ENCODE measurements at regions not wholly inside any gene's neighbourhood (a gene's known extent, or its start where the extent isn't known, plus 50 kb on each side); places are given as distances from the start of the nearest gene placed in this dataset.

- POLR2A ChIA-PET: no interaction called here
- no peaks in the 10 kb centered on the region for H3K36me3 ChIP-seq (ENCODE audit: control insufficient read depth, insufficient read depth, low read length)
- in situ Hi-C loops (cut with HindIII; ENCODE audit: low pct_unique_long_range_greater_than_20kb, low sequenced_read_pairs) (no loop called here), intact Hi-C loops (cut with micrococcal nuclease; ENCODE audit: unreplicated experiment) (no loop called here)
- CTCF ChIA-PET: no interaction called here
- no peaks in the 10 kb centered on the region for H3K27me3 ChIP-seq (ENCODE audit: control insufficient read depth, insufficient read depth, low read length)
- no peaks in the 10 kb centered on the region for H3K9me3 ChIP-seq (ENCODE audit: control insufficient read depth, insufficient read depth, low read depth, low read length)
- no peak for DNase-seq (ENCODE audit: low read depth, low spot score)
- BruUV-seq (replicated peaks): no TSS peak
- no peaks in the 10 kb centered on the region for H3K4me1 ChIP-seq (ENCODE audit: control insufficient read depth, insufficient read depth, low read length)
- H3K27ac ChIP-seq (ENCODE audit: low read length): no peak overlapping the region
- H3K4me3 ChIP-seq (ENCODE audit: low read depth in 2 of 2, low read length in 2 of 2): no peak overlapping the region
- ATAC-seq: no peak
- TF ChIP-seq TCF7L2 (IDR thresholded peaks at IDR 0.05; ENCODE audit: low read depth, low read length): no peak
Observed at GRCh38 chr4:41420541-41420940, 117.4 kb upstream of the LIMCH1 start.

GRCh38 chr4:41423117-41423516, 114.8 kb upstream of the LIMCH1 start:
- Histone ChIP-seq H3K27ac (ENCODE audit: low read length) (no peak overlapping the region), H3K9me3 (ENCODE audit: control insufficient read depth, insufficient read depth, low read depth, low read length) (no peaks in the 10 kb centered on the region), H3K4me1 (ENCODE audit: control insufficient read depth, insufficient read depth, low read length) (no peaks in the 10 kb centered on the region), H3K36me3 (ENCODE audit: control insufficient read depth, insufficient read depth, low read length) (no peaks in the 10 kb centered on the region), H3K4me3 (ENCODE audit: low read depth in 2 of 2, low read length in 2 of 2) (no peak overlapping the region), H3K27me3 (ENCODE audit: control insufficient read depth, insufficient read depth, low read length) (no peaks in the 10 kb centered on the region)
- CTCF ChIA-PET: no interaction called here
- POLR2A ChIA-PET: interaction anchor here (0.6 kb wide), 1 partner anchor 10 kb away, joined by 3 read pairs; no protein-coding TSS in a partner anchor
- ATAC-seq (no peak), DNase-seq (ENCODE audit: low read depth, low spot score) (no peak)
- in situ Hi-C loops (cut with HindIII; ENCODE audit: low pct_unique_long_range_greater_than_20kb, low sequenced_read_pairs) (no loop called here), intact Hi-C loops (cut with micrococcal nuclease; ENCODE audit: unreplicated experiment) (no loop called here)
- TF ChIP-seq, protein P1, sequence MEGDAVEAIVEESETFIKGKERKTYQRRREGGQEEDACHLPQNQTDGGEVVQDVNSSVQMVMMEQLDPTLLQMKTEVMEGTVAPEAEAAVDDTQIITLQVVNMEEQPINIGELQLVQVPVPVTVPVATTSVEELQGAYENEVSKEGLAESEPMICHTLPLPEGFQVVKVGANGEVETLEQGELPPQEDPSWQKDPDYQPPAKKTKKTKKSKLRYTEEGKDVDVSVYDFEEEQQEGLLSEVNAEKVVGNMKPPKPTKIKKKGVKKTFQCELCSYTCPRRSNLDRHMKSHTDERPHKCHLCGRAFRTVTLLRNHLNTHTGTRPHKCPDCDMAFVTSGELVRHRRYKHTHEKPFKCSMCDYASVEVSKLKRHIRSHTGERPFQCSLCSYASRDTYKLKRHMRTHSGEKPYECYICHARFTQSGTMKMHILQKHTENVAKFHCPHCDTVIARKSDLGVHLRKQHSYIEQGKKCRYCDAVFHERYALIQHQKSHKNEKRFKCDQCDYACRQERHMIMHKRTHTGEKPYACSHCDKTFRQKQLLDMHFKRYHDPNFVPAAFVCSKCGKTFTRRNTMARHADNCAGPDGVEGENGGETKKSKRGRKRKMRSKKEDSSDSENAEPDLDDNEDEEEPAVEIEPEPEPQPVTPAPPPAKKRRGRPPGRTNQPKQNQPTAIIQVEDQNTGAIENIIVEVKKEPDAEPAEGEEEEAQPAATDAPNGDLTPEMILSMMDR (IDR thresholded peaks at IDR 0.05): no peak
- TF ChIP-seq SIN3A (IDR thresholded peaks at IDR 0.05; ENCODE audit: borderline replicate concordance, insufficient read depth, low read depth, low read length) (no peak), TCF7L2 (IDR thresholded peaks at IDR 0.05; ENCODE audit: low read depth, low read length) (no peak), POLR2AphosphoS5 (IDR thresholded peaks at IDR 0.05; ENCODE audit: low read depth, low read length) (no peak)
- TF ChIP-seq, protein P2, sequence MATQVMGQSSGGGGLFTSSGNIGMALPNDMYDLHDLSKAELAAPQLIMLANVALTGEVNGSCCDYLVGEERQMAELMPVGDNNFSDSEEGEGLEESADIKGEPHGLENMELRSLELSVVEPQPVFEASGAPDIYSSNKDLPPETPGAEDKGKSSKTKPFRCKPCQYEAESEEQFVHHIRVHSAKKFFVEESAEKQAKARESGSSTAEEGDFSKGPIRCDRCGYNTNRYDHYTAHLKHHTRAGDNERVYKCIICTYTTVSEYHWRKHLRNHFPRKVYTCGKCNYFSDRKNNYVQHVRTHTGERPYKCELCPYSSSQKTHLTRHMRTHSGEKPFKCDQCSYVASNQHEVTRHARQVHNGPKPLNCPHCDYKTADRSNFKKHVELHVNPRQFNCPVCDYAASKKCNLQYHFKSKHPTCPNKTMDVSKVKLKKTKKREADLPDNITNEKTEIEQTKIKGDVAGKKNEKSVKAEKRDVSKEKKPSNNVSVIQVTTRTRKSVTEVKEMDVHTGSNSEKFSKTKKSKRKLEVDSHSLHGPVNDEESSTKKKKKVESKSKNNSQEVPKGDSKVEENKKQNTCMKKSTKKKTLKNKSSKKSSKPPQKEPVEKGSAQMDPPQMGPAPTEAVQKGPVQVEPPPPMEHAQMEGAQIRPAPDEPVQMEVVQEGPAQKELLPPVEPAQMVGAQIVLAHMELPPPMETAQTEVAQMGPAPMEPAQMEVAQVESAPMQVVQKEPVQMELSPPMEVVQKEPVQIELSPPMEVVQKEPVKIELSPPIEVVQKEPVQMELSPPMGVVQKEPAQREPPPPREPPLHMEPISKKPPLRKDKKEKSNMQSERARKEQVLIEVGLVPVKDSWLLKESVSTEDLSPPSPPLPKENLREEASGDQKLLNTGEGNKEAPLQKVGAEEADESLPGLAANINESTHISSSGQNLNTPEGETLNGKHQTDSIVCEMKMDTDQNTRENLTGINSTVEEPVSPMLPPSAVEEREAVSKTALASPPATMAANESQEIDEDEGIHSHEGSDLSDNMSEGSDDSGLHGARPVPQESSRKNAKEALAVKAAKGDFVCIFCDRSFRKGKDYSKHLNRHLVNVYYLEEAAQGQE (IDR thresholded peaks at IDR 0.05; ENCODE audit: insufficient read depth in 1 of 2, low read depth in 2 of 2, low read length in 1 of 2): no peak
- BruUV-seq (replicated peaks): no TSS peak

DNA sequence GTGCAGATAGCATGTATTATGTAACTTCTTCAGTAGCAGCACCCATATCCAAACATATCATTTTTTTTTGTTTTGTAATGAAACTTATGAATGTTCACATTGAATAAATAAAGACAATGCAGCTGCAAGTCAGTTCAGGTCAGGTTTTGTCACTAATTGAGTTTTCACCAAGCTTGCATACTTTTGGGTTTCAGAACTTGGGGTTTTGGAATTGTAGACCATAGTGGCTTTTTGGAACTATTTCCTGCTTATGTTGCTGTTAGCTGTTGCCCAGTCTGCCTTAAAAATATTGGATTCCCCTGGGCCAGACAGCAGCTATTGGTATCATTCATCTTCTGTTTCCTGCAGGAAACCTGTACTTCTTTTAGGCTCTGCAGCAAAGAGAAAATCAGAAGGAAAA, 113.4 kb upstream of the LIMCH1 start:
- ChIA-PET POLR2A (no interaction called here), CTCF (no interaction called here)
- BruUV-seq (replicated peaks): no TSS peak
- intact Hi-C loops (cut with micrococcal nuclease; ENCODE audit: unreplicated experiment): no loop called here
- no peaks in the 10 kb centered on the region for H3K36me3 ChIP-seq (ENCODE audit: control insufficient read depth, insufficient read depth, low read length)
- TF ChIP-seq TCF7L2 (IDR thresholded peaks at IDR 0.05; ENCODE audit: low read depth, low read length) (no peak), SIN3A (IDR thresholded peaks at IDR 0.05; ENCODE audit: borderline replicate concordance, insufficient read depth, low read depth, low read length) (no peak), POLR2AphosphoS5 (IDR thresholded peaks at IDR 0.05; ENCODE audit: low read depth, low read length) (no peak)
- TF ChIP-seq, protein P2 (IDR thresholded peaks at IDR 0.05; ENCODE audit: insufficient read depth in 1 of 2, low read depth in 2 of 2, low read length in 1 of 2): no peak
- TF ChIP-seq, protein P1 (IDR thresholded peaks at IDR 0.05): no peak
- ATAC-seq: no peak
- no peaks in the 10 kb centered on the region for H3K9me3 ChIP-seq (ENCODE audit: control insufficient read depth, insufficient read depth, low read depth, low read length)
- H3K4me3 ChIP-seq (ENCODE audit: low read depth in 2 of 2, low read length in 2 of 2): no peak overlapping the region
- in situ Hi-C loops (cut with HindIII; ENCODE audit: low pct_unique_long_range_greater_than_20kb, low sequenced_read_pairs): no loop called here
- no peak overlapping the region for H3K27ac ChIP-seq (ENCODE audit: low read length)
- no peaks in the 10 kb centered on the region for H3K27me3 ChIP-seq (ENCODE audit: control insufficient read depth, insufficient read depth, low read length)
- no peaks in the 10 kb centered on the region for H3K4me1 ChIP-seq (ENCODE audit: control insufficient read depth, insufficient read depth, low read length)
- no peak for DNase-seq (ENCODE audit: low read depth, low spot score)

All from Panc1 (cell line).